ENCODE measurements at regions not wholly inside any gene's neighbourhood (a gene's known extent, or its start where the extent isn't known, plus 50 kb on each side); places are given as distances from the start of the nearest gene placed in this dataset.
"Not testable (repeated sequence)": the region's sequence is repeated elsewhere in the genome, so short reads cannot be mapped to it uniquely, and the experiment has no call there.

- TF ChIP-seq CTCF (optimal IDR thresholded peaks at IDR 0.05 in 1 of 3, IDR thresholded peaks at IDR 0.05 in 1 of 3, conservative IDR thresholded peaks at IDR 0.05 in 1 of 3; ENCODE audit: extremely low read depth in 1 of 3, insufficient read depth in 2 of 3, low read length in 3 of 3); EZH2 (IDR thresholded peaks at IDR 0.05; ENCODE audit: low read length): not testable (repeated sequence)
Measured at GRCh38 chr19:21606326-21606725, 100.9 kb downstream of the ZNF429 start.

Measured in keratinocyte (primary cell).